Dermis blood vessel endothelial cell (primary cell): ENCODE measurements at regions not wholly inside any gene's neighbourhood (a gene's known extent, or its start where the extent isn't known, plus 50 kb on each side); places are given as distances from the start of the nearest gene placed in this dataset.
A peak's percentile ranks its signal among the peaks of the same experiment; 100 is the strongest.

Source experiments
- DNase-seq: peaks from one replicate; pipeline ENCODE4 v3.0.0; 2010

DNA sequence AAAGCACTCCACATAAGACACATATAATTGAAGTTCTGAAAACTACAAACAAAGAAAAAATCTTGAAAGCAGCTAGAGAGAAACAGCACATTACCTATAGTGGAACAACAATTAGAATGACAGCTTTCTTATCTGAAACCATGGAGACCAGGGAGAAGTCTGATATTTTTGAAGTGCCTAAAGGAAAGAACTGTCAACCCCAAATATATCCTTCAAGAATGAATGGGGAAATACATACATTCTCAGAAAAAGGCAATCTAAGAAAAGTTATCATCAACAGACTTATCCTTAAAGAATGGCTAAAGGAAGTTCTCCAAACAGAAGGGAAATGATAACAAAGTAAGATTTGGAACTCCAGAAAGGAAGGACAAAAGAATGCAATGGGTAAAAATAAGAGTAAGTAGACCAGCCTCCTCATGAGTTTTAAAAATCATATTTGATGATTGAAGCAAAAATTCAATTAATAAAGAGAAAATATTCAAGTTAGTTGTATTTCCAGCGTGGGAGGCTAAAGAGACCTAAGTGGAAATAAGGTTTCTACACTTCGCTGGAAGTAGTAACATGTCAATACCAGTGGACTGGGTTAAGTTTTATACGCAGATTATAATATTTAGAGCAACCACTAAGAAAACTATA, 170.8 kb upstream of the SAMSN1 start:
- peak; percentile 12 for DNase-seq

DNA sequence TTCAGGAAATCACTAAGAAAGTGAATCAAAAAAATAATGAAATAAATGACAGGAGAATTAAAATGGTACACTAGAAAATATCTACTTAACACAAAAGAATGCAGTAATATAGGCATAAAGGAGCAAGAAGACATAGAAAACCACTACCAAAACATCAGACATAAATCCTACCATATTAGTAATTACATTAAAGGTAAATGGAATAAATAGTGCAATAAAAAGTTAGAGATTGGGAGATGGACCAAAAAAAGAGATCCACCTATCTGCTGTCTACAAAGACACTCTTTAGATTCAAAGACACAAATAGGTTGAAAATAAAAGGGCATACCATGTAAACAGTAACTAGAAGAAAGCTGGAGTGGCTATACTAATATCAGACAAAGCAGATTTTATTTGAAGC, 167.0 kb upstream of the SAMSN1 start:
- no peak for DNase-seq

DNA sequence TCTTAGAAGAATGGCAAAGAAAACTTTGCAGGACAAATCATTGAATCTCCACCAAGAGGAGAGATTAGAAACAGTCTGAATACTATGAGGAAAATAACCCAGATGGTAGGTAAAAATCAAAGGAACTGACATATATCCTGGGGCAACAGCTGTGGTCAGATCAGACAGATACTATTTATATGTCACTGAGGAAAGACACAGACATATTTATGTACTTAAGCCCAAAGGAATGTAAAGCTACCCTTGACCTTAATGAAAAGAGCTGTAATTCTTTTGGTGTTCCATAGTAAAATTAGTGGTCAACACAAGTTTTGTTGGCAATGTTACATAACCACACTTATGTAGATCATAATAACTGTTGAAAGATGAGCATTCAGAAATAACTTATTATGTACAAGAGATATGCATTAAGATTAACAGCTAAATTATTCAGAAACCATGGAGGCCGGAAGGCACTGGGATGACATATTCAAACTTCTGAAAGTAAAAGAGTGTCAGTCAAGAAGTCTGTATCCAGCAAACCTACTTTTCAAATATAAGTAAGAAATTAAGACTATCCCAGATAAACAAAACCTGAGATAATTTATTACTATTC, 166.1 kb upstream of the SAMSN1 start:
- peak; percentile 77 for DNase-seq

GRCh38 chr21:14711287-14711686, 165.2 kb upstream of the SAMSN1 start:
- DNase-seq: peak; percentile 60

GRCh38 chr21:14707511-14708020, 161.5 kb upstream of the SAMSN1 start:
- DNase-seq: no peak

GRCh38 chr21:14706712-14707510, 160.8 kb upstream of the SAMSN1 start:
- DNase-seq: no peak

DNA sequence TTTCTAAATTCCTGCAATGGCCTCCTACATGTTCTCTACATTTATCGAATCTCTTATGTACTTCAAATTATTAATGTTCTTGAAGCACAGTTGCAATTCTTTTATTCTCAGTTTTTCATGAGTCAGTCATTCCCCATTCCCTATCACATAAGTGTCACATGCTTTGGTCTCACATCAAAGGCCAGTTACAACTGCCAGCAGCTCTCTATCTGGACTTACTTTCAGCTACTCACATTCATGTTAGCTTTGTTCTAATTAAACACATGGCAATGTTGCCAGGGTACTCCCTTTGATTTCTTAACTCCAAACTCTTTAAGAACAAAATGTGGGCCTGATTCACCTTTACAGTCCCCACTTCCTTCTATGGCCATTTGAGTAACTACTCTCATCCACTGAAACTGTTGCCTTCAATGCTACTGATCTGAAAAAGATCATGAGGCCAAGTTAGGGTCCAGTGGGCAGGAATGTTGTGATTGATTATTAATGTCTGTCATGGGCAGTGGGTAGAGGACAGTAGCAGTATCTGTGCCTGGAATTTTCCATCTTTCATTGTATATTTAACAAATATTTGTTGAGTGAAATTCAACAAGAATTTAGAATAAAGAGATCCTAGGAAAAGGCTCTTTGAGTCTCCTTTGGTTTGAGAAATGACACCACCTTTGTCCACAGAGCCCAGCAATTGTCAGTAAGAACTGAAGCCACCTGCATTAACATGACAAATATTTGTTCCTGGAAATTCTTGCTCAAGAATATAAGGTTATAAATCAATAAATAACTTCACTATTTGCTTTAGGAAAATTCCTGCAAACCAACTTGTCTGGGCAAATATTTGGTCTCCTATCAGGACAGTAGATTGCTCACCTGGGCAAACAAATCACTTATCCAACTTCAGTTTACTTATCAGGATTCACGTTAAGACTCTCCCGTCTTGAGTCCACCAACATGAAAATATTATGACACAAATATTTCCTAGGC, 153.6 kb upstream of the SAMSN1 start:
- DNase-seq: no peak

- no peak for DNase-seq
Observed at GRCh38 chr21:14697769-14698168, 151.7 kb upstream of the SAMSN1 start.

DNA sequence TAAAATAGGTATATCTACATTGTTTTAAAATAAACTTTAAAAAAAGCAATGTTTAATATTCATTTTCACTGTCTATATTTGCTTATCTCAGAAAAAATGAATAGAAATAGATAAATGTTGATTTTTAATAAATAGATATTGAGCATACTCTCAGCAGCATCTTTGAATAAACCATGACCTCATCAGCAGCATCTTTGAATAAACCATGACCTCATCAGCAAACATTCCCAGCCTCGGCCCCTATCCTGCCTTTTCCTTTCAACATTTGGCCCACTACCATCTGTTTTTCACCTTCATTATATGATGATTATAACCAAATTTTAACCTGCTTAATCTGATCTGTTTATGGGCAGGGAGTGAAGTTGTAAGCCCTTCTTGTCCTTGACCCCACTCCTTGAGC, 148.7 kb upstream of the SAMSN1 start:
- DNase-seq: no peak

DNA sequence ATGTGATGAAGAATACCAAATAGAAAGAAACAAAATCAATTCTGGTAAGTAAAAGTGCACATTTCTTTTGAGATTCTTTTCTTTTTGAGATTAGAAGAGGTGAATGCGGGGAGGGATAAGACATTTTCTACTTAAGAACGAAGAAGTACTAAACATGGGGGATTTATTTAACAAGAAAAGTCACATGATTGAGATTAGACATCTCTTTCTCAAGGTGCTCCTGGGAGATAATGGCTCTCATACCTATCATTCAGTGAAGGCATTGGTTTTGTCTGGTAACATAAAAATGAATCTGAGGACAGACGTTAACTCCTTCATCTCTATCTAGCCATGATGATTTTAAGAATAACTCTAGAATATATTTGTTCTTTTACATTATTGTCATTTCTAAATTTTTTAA, 147.9 kb upstream of the SAMSN1 start:
- no peak for DNase-seq

- DNase-seq: no peak
Observed at GRCh38 chr21:14691914-14692313, 145.8 kb upstream of the SAMSN1 start.

GRCh38 chr21:14690886-14691285, 144.8 kb upstream of the SAMSN1 start:
- no peak for DNase-seq

GRCh38 chr21:14688936-14689335, 142.8 kb upstream of the SAMSN1 start:
- no peak for DNase-seq

DNA sequence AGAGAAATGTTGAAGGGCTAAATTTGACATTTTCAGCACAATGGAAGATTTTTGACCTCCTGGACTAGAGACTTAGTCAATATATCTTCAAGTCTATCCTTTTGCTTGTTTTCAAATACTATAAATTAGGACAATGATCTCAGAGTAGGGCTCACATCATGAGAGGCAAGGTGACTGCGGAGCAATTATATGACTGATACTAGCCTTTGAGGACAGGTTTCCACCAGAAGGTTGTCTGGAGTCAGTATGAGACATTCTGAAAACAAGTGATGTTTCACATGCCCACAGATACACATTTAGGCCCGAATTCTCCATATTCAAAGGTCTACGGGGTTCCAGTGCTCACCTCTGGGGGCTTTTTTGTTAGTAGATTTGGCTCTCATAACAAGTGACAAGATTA, 142.3 kb upstream of the SAMSN1 start:
- DNase-seq: no peak

DNA sequence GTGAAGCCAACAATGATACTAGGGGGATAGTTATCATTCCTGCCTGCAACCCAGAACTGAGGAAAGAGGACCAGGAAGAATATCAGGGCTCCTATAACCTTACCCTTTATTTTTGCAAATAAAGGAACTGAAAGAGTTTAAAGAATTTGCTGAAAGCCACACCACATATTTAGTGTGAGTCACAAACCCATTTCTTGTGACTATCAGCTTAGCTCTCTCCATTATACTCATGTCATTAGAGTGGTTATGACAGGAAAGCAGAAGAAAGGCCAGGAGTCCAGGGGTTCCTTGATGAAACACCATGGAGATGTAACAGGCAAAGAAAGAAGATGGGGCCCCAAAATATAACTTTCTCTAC, 141.1 kb upstream of the SAMSN1 start:
- DNase-seq: no peak

- peak; percentile 53 for DNase-seq
Observed at GRCh38 chr21:14686466-14687267, 140.6 kb upstream of the SAMSN1 start.

DNA sequence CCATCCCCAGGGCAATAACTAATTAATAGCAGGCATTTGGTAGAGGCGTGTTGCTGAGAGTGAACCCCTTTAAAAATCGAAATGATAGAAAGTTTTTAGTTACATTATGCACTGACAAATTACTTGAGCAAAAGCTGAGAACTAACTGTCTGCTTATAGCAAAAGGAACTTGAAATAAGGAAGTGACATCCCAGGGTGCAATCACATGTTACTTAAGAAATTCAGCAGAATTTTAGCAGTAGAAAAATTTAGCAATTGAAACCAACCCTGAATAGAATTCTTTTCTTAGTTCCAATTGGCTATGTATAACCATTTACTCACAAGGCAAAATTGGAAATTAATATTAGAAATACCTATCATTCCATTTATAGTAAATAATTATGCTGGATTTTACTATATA, 139.5 kb upstream of the SAMSN1 start:
- DNase-seq: no peak

- DNase-seq: no peak
Observed at GRCh38 chr21:14684071-14684470, 138.0 kb upstream of the SAMSN1 start.

GRCh38 chr21:14683063-14683462, 136.9 kb upstream of the SAMSN1 start:
- DNase-seq: no peak

DNA sequence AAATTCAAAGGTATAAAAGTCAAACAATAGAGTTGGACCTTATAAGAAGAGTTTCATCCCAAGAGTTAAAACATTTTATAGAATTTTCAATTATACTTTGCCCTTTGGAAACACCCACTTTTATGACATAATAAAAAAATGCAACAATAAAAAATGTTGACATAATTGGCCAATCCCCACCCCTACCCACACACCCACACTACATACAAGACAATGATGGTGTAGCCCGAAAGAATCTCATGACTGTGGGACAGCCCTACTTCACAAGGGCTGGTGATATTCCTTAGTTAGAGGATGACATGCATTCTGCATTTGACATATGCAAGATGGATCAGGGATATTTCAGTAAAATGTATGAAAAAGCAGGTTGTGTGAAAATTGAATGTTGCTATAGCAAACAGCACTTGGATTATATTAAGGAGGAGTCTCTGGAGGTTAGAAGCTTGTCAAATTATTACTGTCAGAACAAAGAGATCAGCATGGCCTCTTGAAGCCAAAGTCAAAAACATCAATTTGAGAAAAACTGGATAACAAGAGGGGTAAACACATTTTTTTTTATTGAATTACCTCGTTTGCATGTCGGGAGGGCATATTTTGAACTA, 133.0 kb upstream of the SAMSN1 start:
- no peak for DNase-seq

- no peak for DNase-seq
Observed at GRCh38 chr21:14677639-14678179, 131.6 kb upstream of the SAMSN1 start.
